Inflammatory macrophage treated with lipopolysaccharide for 1 hour (primary cell): ENCODE measurements at regions not wholly inside any gene's neighbourhood (a gene's known extent, or its start where the extent isn't known, plus 50 kb on each side); places are given as distances from the start of the nearest gene placed in this dataset.

Experiments used
- DNase-seq, 2 donors: peaks; one replicate each; pipeline ENCODE4 v3.0.0-alpha.2; 2020 to 2022

- no peak for DNase-seq
These were observed 1039.2 kb upstream of the GOT2 start for GRCh38 chr16:59773330-59773729.

DNA sequence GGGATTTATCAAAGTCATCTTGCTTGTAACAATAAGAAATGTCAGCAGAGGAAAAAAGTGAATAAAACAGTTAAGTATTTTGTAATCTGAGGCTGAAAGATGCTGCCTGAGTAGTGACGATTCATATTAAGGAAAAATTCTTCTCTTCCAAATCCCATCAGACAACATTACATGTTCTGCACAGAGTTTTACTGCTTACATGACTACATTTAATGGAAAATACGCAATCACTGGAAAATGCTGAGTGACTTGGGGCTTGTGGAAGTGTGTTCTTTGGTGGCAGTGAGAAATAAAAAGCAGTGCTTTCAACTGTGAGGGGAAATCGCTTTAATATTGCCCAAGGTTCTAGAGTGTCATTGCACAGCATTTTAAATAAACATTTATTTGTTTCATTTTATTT, 1025.2 kb upstream of the GOT2 start:
- DNase-seq = no peak

GRCh38 chr16:59758848-59759247, 1024.7 kb upstream of the GOT2 start:
- DNase-seq = no peak

DNA sequence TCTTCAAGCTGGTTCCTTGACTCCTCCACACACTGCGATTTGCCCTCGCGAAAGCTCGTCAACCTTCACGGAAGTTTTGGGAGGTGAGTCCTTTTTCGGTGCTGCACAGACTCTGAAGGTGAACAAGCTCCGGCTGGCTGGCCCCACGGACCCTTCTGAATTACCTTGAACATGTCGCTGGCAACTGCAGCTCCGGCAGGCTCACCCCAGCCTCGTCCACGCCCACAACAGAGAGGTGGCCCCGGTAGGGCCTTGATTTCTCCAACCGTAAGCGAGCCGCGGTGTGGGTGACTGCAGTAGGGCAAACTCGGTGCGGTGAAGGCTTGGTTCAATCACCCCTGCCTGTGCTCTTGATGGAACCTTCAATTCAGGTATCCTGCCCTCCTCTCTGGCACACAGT, 1020.7 kb upstream of the GOT2 start:
- no peak for DNase-seq

DNA sequence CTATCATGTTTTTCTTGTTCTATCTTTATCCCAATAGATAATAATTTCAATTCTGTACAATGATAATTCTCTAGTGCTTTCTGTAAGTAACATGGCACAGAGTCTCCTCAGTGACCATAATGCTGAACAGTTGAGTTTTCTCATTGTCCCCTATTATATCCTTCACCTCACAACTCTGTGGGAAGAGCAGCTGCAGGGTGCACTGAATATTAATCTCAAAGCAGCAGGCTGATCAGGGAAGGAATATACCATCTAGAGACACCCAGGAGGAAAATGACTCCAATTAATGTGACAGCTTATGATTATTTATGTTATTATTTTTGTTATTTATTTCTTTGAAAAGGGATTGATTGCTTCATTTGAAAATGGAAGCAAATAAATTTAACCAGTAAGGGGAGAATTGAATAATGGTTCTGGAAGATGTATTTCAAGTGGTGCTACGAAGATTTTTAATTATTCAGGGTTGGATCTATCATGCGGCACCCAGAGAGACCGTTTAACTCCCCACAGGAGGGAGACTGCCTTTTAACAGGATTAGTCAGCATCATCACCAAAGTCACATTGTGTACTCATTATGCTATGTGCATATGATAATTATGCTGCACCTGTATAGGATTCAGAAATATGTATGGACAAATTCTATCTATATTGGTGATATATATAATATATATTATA, 1015.7 kb upstream of the GOT2 start:
- DNase-seq = no peak

DNA sequence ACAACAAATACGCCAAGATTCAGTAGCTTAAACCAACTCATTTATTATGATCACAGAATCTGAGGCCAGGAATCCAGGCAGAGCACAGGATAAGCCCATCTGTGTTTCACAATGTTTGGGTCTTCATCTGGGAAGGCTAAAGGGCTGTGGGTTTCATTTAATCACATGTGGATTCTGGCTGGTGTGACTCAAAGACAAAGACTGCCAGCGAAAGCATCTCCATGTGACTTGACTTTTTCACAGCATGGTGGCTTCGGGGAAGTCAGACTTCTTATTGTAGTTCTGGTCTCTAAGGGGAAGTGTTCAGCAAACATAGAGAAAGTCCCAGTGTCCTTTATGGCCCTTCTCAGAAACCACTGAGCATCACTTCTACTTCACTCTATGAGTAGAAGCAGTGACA, 1014.4 kb upstream of the GOT2 start:
- DNase-seq = no peak

GRCh38 chr16:59743504-59743903, 1009.4 kb upstream of the GOT2 start:
- DNase-seq = no peak

GRCh38 chr16:59740858-59741257, 1006.7 kb upstream of the GOT2 start:
- DNase-seq = no peak

DNA sequence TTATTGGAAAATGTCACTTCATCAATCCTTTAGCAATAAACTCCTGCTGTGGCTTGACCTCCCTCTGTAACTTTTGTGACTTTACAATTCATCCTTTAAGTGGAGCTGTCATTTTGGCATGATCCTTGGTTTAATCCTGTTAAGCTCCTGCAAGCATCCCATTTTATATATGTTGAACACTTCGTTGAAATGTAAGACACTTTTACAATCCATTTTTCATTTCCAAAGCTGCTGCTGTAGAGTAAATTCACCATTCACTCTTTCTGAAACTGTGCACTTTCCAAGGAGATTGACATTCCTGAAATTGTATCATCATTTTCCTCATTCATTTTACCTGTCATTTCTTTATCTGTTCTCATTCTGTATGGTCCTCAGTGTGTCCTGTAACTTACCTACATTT, 1003.2 kb upstream of the GOT2 start:
- DNase-seq = no peak

- DNase-seq = no peak
These were observed 999.2 kb upstream of the GOT2 start for GRCh38 chr16:59733321-59733720.

DNA sequence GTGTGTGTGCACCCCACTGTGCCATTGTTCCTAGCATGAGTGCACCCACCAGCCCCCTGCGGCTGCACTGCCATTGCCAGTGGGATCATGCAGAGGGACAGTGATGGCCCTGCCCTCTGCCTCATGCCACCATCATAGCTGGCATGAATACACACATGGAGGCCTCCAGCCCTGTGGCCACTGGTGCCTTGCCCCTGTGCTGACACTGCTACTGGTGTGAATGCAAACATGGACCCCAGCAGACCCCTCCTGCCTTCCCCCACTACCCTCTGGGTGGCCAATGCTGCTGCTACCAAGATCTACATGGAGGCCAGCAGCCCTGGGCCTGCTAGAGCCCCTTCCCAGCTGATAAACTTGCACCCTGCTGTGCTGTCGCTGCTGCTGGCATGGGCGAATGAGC, 995.5 kb upstream of the GOT2 start:
- DNase-seq = no peak

DNA sequence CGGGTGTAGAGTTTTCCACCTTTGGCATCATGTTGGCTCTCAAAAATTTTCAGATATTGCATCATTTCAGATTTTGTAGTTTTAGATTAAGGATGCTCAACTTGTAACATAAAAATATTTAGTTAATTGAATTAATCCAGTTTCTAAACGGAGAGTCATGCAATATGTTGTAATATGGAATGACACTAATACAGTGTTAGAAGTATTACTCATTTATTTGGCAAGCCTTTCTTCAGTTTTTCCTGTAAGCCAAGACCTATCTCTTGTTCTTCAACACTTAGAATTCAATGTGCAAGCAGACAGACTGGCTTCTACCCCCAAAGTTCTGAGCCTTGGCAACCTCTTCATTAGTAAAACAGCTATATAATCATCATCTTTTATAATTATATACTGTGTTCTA, 985.0 kb upstream of the GOT2 start:
- no peak for DNase-seq

- DNase-seq = no peak
These were observed 973.5 kb upstream of the GOT2 start for GRCh38 chr16:59707436-59708226.

DNA sequence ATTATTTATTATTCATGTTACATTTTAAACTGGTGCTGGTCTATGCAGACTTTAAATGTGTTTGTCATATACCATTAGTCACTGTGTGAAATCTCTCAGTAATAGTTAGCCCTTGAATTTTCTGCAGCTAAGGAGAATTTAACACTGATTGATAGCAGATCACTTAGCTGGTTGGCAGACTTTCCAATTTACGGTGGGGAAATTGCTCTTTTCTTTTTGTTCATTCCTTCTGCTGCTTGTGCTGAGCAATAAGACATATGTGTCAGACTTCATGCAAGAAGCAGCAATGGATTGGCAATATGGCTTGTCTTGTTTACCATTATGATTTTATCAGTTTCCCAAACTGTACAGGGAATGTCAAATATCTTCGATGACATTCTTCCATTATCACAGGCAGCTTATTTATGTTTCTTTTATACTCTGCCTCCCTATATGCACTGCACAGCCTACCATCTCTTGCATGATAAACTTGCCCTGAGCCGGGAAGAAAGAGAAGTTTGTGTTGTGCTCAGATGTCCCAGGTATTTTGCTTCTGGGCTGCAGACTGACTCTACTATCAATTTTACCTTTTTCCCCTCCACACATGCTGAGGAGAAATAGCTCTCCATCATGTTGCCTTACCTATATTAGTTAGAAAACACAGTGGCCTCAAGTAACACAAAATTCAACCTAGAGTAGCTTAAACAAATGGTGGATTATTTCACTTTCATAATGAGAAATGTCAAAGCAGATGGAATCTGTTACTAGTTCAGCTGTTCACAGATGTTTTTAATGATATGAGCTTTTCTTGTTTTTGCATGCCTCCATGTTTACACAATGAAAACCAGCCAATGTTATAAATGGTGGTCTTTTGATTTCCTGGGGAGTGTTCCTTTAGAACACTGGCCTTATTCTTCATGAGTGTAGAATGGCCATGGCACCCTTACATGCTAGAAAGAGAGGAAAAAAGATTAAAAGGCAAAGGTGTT, 968.1 kb upstream of the GOT2 start:
- DNase-seq = no peak

GRCh38 chr16:59699786-59700185, 965.7 kb upstream of the GOT2 start:
- no peak for DNase-seq

- DNase-seq = no peak
These were observed 964.4 kb upstream of the GOT2 start for GRCh38 chr16:59698346-59699020.

GRCh38 chr16:59697761-59698160, 963.6 kb upstream of the GOT2 start:
- DNase-seq = no peak

GRCh38 chr16:59697236-59697635, 963.1 kb upstream of the GOT2 start:
- no peak for DNase-seq

DNA sequence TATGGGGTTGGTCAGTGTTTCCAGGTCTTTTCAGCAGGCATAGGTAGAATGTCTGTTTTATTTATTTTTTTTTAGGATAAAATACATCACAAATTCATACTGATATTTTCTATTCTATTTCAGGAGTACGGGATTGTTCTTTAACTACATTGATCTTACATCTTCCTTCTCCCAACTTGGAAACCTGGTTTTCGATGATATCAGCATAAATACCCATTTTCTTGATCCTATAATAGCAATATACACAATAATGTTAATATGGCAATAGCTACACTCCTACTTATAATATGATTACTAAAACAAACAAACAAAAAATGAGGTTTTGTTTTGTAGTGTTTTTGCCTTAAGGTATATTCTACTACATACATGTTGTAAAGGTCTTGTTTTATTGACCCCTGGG, 962.4 kb upstream of the GOT2 start:
- no peak for DNase-seq

DNA sequence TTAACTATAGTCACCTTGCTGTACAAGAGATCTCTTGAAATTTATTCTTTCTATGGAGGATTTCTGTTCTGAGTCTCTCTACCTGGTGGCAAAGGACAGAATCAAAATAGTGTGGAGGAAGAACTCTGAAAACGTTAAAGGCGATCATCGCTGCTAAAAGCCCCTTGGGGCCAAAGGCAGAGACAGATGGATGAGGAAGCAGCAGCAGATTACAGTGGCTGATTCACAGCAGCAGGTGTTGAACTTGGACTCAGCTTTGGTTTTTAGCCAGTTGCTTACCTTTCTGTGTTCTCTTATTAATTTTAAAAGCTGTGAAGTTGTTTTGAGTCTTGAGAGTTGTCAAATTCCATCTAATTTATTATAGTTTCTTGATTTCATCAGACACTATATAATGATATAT, 956.1 kb upstream of the GOT2 start:
- DNase-seq = no peak

GRCh38 chr16:59688006-59688405, 953.9 kb upstream of the GOT2 start:
- no peak for DNase-seq

DNA sequence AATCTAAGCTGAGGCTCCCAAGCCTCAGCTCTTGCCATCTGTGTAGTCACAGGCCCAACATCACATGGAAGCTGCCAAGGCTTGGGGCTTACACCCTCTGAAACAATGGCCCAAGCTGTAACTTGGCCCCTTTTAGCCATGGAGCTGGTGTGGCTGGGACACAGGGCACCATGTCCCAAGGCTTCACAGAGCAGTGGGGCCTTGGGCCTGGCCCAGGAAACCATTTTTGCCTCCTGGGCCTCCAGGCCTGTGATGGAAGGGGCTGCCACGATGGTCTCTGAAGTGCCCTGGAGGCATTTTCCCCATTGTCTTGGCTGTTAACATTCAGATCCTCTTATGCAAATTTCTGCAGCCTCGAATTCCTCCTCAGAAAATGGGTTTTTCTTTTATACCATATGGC, 952.3 kb upstream of the GOT2 start:
- DNase-seq = no peak

GRCh38 chr16:59684911-59685310, 950.8 kb upstream of the GOT2 start:
- no peak for DNase-seq
